ENCODE measurements at regions not wholly inside any gene's neighbourhood (a gene's known extent, or its start where the extent isn't known, plus 50 kb on each side); places are given as distances from the start of the nearest gene placed in this dataset.
"Not testable (repeated sequence)": the region's sequence is repeated elsewhere in the genome, so short reads cannot be mapped to it uniquely, and the experiment has no call there.

- no peak for DNase-seq
Measured at GRCh38 chr16:9595393-9595792, 503.9 kb downstream of the HAPSTR1 start.

GRCh38 chr16:9596788-9597187 lies 505.3 kb downstream of the HAPSTR1 start:
- DNase-seq, result no peak

- DNase-seq, result peak in 10 of 14 donors; percentile 3 to 50 (median 22)
Measured at GRCh38 chr16:9597967-9598730, 506.7 kb downstream of the HAPSTR1 start.

GRCh38 chr16:9598731-9599083 lies 507.3 kb downstream of the HAPSTR1 start:
- no peak for DNase-seq

- no peak for DNase-seq
Measured at GRCh38 chr16:9599415-9600120, 508.1 kb downstream of the HAPSTR1 start.

GRCh38 chr16:9602189-9602588 lies 510.7 kb downstream of the HAPSTR1 start:
- peak in 1 of 14 donors; percentile 4 for DNase-seq

- no peak for DNase-seq
Measured at GRCh38 chr16:9603316-9603715, 511.9 kb downstream of the HAPSTR1 start.

- no peak for DNase-seq
Measured at GRCh38 chr16:9607515-9608230, 516.2 kb downstream of the HAPSTR1 start.

GRCh38 chr16:9610727-9611126 lies 519.3 kb downstream of the HAPSTR1 start:
- DNase-seq, result no peak

GRCh38 chr16:9612267-9612666 lies 520.8 kb downstream of the HAPSTR1 start:
- DNase-seq, result no peak

- no peak for DNase-seq
Measured at GRCh38 chr16:9614389-9614788, 522.9 kb downstream of the HAPSTR1 start.

GRCh38 chr16:9622268-9622667 lies 530.8 kb downstream of the HAPSTR1 start:
- no peak for DNase-seq

- no peak for DNase-seq
Measured at GRCh38 chr16:9625122-9625521, 533.7 kb downstream of the HAPSTR1 start.

GRCh38 chr16:9627427-9627826 lies 536.0 kb downstream of the HAPSTR1 start:
- DNase-seq, result no peak

GRCh38 chr16:9630119-9630518 lies 538.7 kb downstream of the HAPSTR1 start:
- DNase-seq, result no peak

- no peak for DNase-seq
Measured at GRCh38 chr16:9630985-9631384, 539.5 kb downstream of the HAPSTR1 start.

- DNase-seq, result no peak
Measured at GRCh38 chr16:9633844-9634243, 542.4 kb downstream of the HAPSTR1 start.

- DNase-seq, result not testable (repeated sequence)
Measured at GRCh38 chr16:9635150-9635720, 543.8 kb downstream of the HAPSTR1 start.

- no peak for DNase-seq
Measured at GRCh38 chr16:9644258-9644657, 538.0 kb downstream of the GRIN2A start.

- DNase-seq, result no peak
Measured at GRCh38 chr16:9645911-9646310, 536.3 kb downstream of the GRIN2A start.

GRCh38 chr16:9647981-9648701 lies 534.1 kb downstream of the GRIN2A start:
- peak in 2 of 14 donors; percentile 1 to 9 for DNase-seq

- DNase-seq, result no peak
Measured at GRCh38 chr16:9650284-9650683, 531.9 kb downstream of the GRIN2A start.

Data from C1 segment of cervical spinal cord (tissue), 14 donors.